PC-3 (cell line): ENCODE measurements at regions not wholly inside any gene's neighbourhood (a gene's known extent, or its start where the extent isn't known, plus 50 kb on each side); places are given as distances from the start of the nearest gene placed in this dataset.

Experiments
- ATAC-seq: fragments of 200-7000 bp; cut with Tn5 transposase; 2 replicates; pipeline ENCODE4 v1.9.1; 2020; ENCODE audit warnings: mild to moderate bottlenecking, moderate library complexity
- BruUV-seq: library from RNA; stranded (reverse); fragments of 400-500 nt; replicated peaks from 2 replicates; lab custom pipeline; 2021; lab: Mats Ljungman, UMichigan
- CTCF ChIA-PET: fragments of 300-600 bp; sonication (Branson Sonifier 250); formaldehyde crosslinking; loops from one replicate; lab custom pipeline; 2022; ENCODE audit warnings: antibody characterized with exemption; lab: Charles Lee
- POLR2A ChIA-PET: fragments of 300-600 bp; sonication (Branson Sonifier 250); formaldehyde crosslinking; loops from one replicate; lab custom pipeline; 2022; ENCODE audit warnings: antibody characterized with exemption; ENCODE audit not compliant: unreplicated experiment; lab: Charles Lee
- DNase-seq: peaks from one replicate; pipeline ENCODE4 v3.0.0-alpha.2; 2015
- H2AFZ ChIP-seq: fragments of 300-600 bp; sonication (generic); 2 replicates; pipeline ENCODE4 v1.6.0; 2016; ENCODE audit warnings: antibody characterized with exemption, low read length
- H3F3A ChIP-seq: fragments of 300-600 bp; sonication (generic); one replicate; pipeline ENCODE4 v1.6.0; 2017; ENCODE audit warnings: antibody characterized with exemption, low read length, control low read depth, mild to moderate bottlenecking; ENCODE audit not compliant: unreplicated experiment
- H3K27ac ChIP-seq: fragments of 300-600 bp; sonication (generic); 2 replicates; pipeline ENCODE4 v1.5.1; 2016; ENCODE audit warnings: mild to moderate bottlenecking, low read length
- H3K27me3 ChIP-seq: fragments of 300-600 bp; sonication (generic); 2 replicates; pipeline ENCODE4 v1.6.1; 2016; ENCODE audit warnings: low read length, mixed read lengths
- H3K36me3 ChIP-seq: fragments of 300-600 bp; sonication (generic); 2 replicates; pipeline ENCODE4 v1.6.1; 2016; ENCODE audit warnings: low read depth, mixed run types, low read length, mixed read lengths
- H3K4me1 ChIP-seq: fragments of 300-600 bp; sonication (generic); 2 replicates; pipeline ENCODE4 v1.5.1; 2016; ENCODE audit warnings: low read length; ENCODE audit not compliant: insufficient read depth
- H3K4me2 ChIP-seq: fragments of 300-600 bp; sonication (generic); 2 replicates; pipeline ENCODE4 v1.6.0; 2016; ENCODE audit warnings: low read length
- H3K4me3 ChIP-seq: fragments of 300-600 bp; sonication (generic); 2 replicates; pipeline ENCODE4 v1.5.1; 2016; ENCODE audit warnings: mild to moderate bottlenecking, low read length, mixed read lengths
- H3K79me2 ChIP-seq: fragments of 300-600 bp; sonication (generic); 2 replicates; pipeline ENCODE4 v1.6.1; 2017; ENCODE audit warnings: low read length, mixed read lengths
- H3K9ac ChIP-seq: fragments of 300-600 bp; sonication (generic); 2 replicates; pipeline ENCODE4 v1.6.0; 2016; ENCODE audit warnings: mild to moderate bottlenecking, low read length
- H3K9me2 ChIP-seq: fragments of 300-600 bp; sonication (generic); replicated peaks from 2 replicates; pipeline ENCODE4 v1.6.1; 2016; ENCODE audit warnings: mixed run types, low read length, mixed read lengths
- H3K9me3 ChIP-seq: fragments of 300-600 bp; sonication (generic); 2 replicates; pipeline ENCODE4 v1.6.1; 2016; ENCODE audit warnings: low read length, mixed read lengths
- H4K20me1 ChIP-seq: fragments of 300-600 bp; sonication (generic); 2 replicates; pipeline ENCODE4 v1.6.1; 2016; ENCODE audit warnings: low read length, mixed read lengths
- EZH2 ChIP-seq: fragments of 300-600 bp; sonication (generic); IDR thresholded peaks from one replicate; pipeline ENCODE4 v1.6.1; 2017; ENCODE audit warnings: antibody characterized with exemption, mild to moderate bottlenecking, low read length; ENCODE audit not compliant: unreplicated experiment
- EZH2phosphoT487 ChIP-seq: fragments of 300-600 bp; sonication (generic); IDR thresholded peaks from 2 replicates; pipeline ENCODE4 v1.6.1; 2018; ENCODE audit warnings: mild to moderate bottlenecking, antibody characterized with exemption, low read length, borderline replicate concordance
- intact Hi-C: fragments of 100-400 bp; cut with micrococcal nuclease; formaldehyde crosslinking; loops from 2 replicates; pipeline ENCODE4 v1.9.0; 2023
- TF ChIP-seq, protein P1 (sequence below): fragments of 300-600 bp; sonication (generic); conservative IDR thresholded peaks from 2 replicates; pipeline ENCODE4 v1.5.1; 2017; ENCODE audit warnings: antibody characterized with exemption, low read depth, mild to moderate bottlenecking, low read length

GRCh38 chr2:2493496-2493895 lies 162.4 kb upstream of the MYT1L start:
- no peak overlapping the region for H3K4me2 ChIP-seq
- CTCF ChIA-PET, result no interaction called here
- H3K27me3 ChIP-seq, result no peaks in the 10 kb centered on the region
- H2AFZ ChIP-seq, result no peak overlapping the region
- TF ChIP-seq EZH2 (no peak), EZH2phosphoT487 (no peak)
- TF ChIP-seq, protein P1, sequence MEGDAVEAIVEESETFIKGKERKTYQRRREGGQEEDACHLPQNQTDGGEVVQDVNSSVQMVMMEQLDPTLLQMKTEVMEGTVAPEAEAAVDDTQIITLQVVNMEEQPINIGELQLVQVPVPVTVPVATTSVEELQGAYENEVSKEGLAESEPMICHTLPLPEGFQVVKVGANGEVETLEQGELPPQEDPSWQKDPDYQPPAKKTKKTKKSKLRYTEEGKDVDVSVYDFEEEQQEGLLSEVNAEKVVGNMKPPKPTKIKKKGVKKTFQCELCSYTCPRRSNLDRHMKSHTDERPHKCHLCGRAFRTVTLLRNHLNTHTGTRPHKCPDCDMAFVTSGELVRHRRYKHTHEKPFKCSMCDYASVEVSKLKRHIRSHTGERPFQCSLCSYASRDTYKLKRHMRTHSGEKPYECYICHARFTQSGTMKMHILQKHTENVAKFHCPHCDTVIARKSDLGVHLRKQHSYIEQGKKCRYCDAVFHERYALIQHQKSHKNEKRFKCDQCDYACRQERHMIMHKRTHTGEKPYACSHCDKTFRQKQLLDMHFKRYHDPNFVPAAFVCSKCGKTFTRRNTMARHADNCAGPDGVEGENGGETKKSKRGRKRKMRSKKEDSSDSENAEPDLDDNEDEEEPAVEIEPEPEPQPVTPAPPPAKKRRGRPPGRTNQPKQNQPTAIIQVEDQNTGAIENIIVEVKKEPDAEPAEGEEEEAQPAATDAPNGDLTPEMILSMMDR, result no peak
- H3K36me3 ChIP-seq, result no peaks in the 10 kb centered on the region
- no peaks in the 10 kb centered on the region for H3K9me2 ChIP-seq
- H3K4me3 ChIP-seq, result no peak overlapping the region
- no peak for ATAC-seq
- no peaks in the 10 kb centered on the region for H3K4me1 ChIP-seq
- H3K9ac ChIP-seq, result no peak overlapping the region
- BruUV-seq, result no TSS peak
- H3K79me2 ChIP-seq, result no peaks in the 10 kb centered on the region
- 0 out of 2 replicates have a peak, but pooled peaks cover 5% of the 10 kb centered on the region for H3K9me3 ChIP-seq
- no peak overlapping the region for H3K27ac ChIP-seq
- intact Hi-C loops, result no loop called here
- POLR2A ChIA-PET, result no interaction called here
- no peak for DNase-seq
- H4K20me1 ChIP-seq, result no peaks in the 10 kb centered on the region
- no peaks in the 10 kb centered on the region for H3F3A ChIP-seq

DNA sequence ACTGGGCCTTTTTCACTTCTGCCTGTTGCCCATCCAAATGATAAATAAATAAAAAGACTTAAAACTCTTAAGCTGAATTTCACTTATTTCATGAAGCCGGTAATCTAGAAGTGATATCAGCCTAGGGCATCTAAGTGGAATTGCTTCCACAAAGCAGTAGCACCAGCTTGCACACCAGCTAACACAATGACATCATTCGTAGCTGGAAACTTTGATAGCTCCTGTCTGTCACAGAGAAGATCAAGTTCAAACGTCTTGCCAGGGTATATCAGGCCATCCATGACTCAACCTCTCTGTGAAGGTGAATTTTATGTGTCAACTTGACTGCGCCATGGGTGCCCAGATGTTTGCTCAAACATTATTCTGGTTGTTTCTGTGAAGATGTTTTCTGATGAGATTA lies 161.7 kb upstream of the MYT1L start:
- Histone ChIP-seq H2AFZ (no peak overlapping the region), H3K79me2 (no peaks in the 10 kb centered on the region), H3F3A (no peaks in the 10 kb centered on the region), H3K4me1 (no peaks in the 10 kb centered on the region), H3K9me3 (0 out of 2 replicates have a peak, but pooled peaks cover 5% of the 10 kb centered on the region), H3K9me2 (no peaks in the 10 kb centered on the region), H3K9ac (no peak overlapping the region), H3K4me3 (no peak overlapping the region), H3K27me3 (no peaks in the 10 kb centered on the region), H3K36me3 (no peaks in the 10 kb centered on the region), H3K4me2 (no peak overlapping the region), H4K20me1 (no peaks in the 10 kb centered on the region), H3K27ac (no peak overlapping the region)
- BruUV-seq, result no TSS peak
- DNase-seq (no peak), ATAC-seq (no peak)
- ChIA-PET CTCF (no interaction called here), POLR2A (no interaction called here)
- intact Hi-C loops, result no loop called here
- TF ChIP-seq EZH2, result no peak
- no peak for TF ChIP-seq EZH2phosphoT487
- TF ChIP-seq, protein P1, result no peak

DNA sequence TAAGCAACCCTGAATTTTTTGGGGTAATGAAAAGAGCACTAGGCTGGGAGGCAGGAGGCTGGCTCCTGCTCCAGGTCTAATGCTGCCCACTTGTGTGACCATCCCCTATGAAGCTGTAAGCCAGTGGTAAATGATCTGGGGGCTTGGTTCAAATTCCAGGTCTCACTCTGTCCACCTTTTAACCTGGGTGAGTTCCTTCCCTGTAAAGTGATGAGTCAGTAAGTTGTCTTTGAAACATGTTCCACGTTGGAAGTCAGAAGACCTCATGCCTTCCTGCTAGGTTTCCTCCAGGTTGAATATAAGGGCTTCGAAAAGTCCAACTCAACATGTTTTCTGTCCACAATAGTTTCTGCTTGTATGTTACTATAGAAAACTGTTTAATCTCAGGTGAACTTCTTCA lies 160.9 kb upstream of the MYT1L start:
- H3K4me1 ChIP-seq, result no peaks in the 10 kb centered on the region
- no TSS peak for BruUV-seq
- intact Hi-C loops, result no loop called here
- H3K27ac ChIP-seq, result no peak overlapping the region
- H3F3A ChIP-seq, result no peaks in the 10 kb centered on the region
- H3K4me3 ChIP-seq, result no peak overlapping the region
- H3K36me3 ChIP-seq, result no peaks in the 10 kb centered on the region
- H2AFZ ChIP-seq, result no peak overlapping the region
- H3K27me3 ChIP-seq, result no peaks in the 10 kb centered on the region
- H3K9me3 ChIP-seq, result 0 out of 2 replicates have a peak, but pooled peaks cover 5% of the 10 kb centered on the region
- no peak for DNase-seq
- TF ChIP-seq, protein P1, result no peak
- TF ChIP-seq EZH2phosphoT487, result no peak
- TF ChIP-seq EZH2, result no peak
- ChIA-PET POLR2A (no interaction called here), CTCF (no interaction called here)
- no peaks in the 10 kb centered on the region for H4K20me1 ChIP-seq
- no peak overlapping the region for H3K9ac ChIP-seq
- no peaks in the 10 kb centered on the region for H3K79me2 ChIP-seq
- H3K9me2 ChIP-seq, result no peaks in the 10 kb centered on the region
- ATAC-seq, result no peak
- H3K4me2 ChIP-seq, result no peak overlapping the region
